H9 (cell line): ENCODE measurements at regions not wholly inside any gene's neighbourhood (a gene's known extent, or its start where the extent isn't known, plus 50 kb on each side); places are given as distances from the start of the nearest gene placed in this dataset.

ENCODE experiments used
- DNase-seq: peaks from one replicate; pipeline ENCODE4 v3.0.0-alpha.2; 2017
- H2AFZ ChIP-seq: one replicate; pipeline ENCODE4 v1.6.1; 2013; ENCODE audit warnings: mild to moderate bottlenecking, low read length, control low read depth, moderate library complexity
- H2AK5ac ChIP-seq: 2 replicates; pipeline ENCODE4 v1.6.1; 2013; ENCODE audit warnings: low read length, control low read depth, mixed read lengths; ENCODE audit not compliant: insufficient read length
- H2BK120ac ChIP-seq: one replicate; pipeline ENCODE4 v1.6.1; 2013; ENCODE audit warnings: low read depth, mild to moderate bottlenecking, low read length, control low read depth, inconsistent platforms; ENCODE audit not compliant: poor library complexity, severe bottlenecking
- H2BK12ac ChIP-seq: 2 replicates; pipeline ENCODE4 v1.6.1; 2013; ENCODE audit warnings: low read length, control low read depth, mixed read lengths, low read depth; ENCODE audit not compliant: insufficient read length
- H2BK15ac ChIP-seq: 2 replicates; pipeline ENCODE4 v1.6.1; 2013; ENCODE audit warnings: low read depth, low read length, control low read depth
- H2BK20ac ChIP-seq: one replicate; pipeline ENCODE4 v1.6.1; 2013; ENCODE audit warnings: low read depth, mild to moderate bottlenecking, low read length, control low read depth, inconsistent platforms; ENCODE audit not compliant: poor library complexity, severe bottlenecking
- H2BK5ac ChIP-seq: 2 replicates; pipeline ENCODE4 v1.6.1; 2013; ENCODE audit warnings: low read length, control low read depth, mixed read lengths; ENCODE audit not compliant: insufficient read length
- H3K14ac ChIP-seq: 2 replicates; pipeline ENCODE4 v1.6.1; 2013; ENCODE audit warnings: low read length, control low read depth; ENCODE audit not compliant: insufficient read depth
- H3K18ac ChIP-seq: 2 replicates; pipeline ENCODE4 v1.6.1; 2013; ENCODE audit warnings: low read depth, mild to moderate bottlenecking, mixed read lengths, low read length, control low read depth; ENCODE audit not compliant: insufficient read length
- H3K23ac ChIP-seq: 2 replicates; pipeline ENCODE4 v1.6.1; 2013; ENCODE audit warnings: low read length, control low read depth, mixed read lengths, low read depth; ENCODE audit not compliant: insufficient read length
- H3K23me2 ChIP-seq: 2 replicates; pipeline ENCODE4 v1.6.1; 2013; ENCODE audit warnings: low read depth, mild to moderate bottlenecking, mixed read lengths, low read length, control low read depth; ENCODE audit not compliant: insufficient read length, poor library complexity, severe bottlenecking
- H3K27ac ChIP-seq: 2 replicates; pipeline ENCODE4 v1.5.1; 2013; ENCODE audit warnings: low read length, control low read depth, mixed read lengths, low read depth; ENCODE audit not compliant: insufficient read length
- H3K27me3 ChIP-seq: 2 replicates; pipeline ENCODE4 v1.6.1; 2013; ENCODE audit warnings: low read length, control low read depth, inconsistent platforms; ENCODE audit not compliant: insufficient read depth
- H3K4ac ChIP-seq: 2 replicates; pipeline ENCODE4 v1.6.1; 2013; ENCODE audit warnings: low read depth, mild to moderate bottlenecking, control low read depth, inconsistent platforms, low read length, moderate library complexity
- H3K4me1 ChIP-seq: 2 replicates; pipeline ENCODE4 v1.6.1; 2013; ENCODE audit warnings: low read length, control low read depth, inconsistent platforms; ENCODE audit not compliant: insufficient read depth
- H3K4me2 ChIP-seq: 2 replicates; pipeline ENCODE4 v1.6.1; 2013; ENCODE audit warnings: low read length, control low read depth, mixed read lengths; ENCODE audit not compliant: insufficient read length, insufficient read depth
- H3K56ac ChIP-seq: 2 replicates; pipeline ENCODE4 v1.6.1; 2013; ENCODE audit warnings: low read depth, mild to moderate bottlenecking, mixed read lengths, low read length, control low read depth; ENCODE audit not compliant: insufficient read length
- H3K79me1 ChIP-seq: 2 replicates; pipeline ENCODE4 v1.6.1; 2013; ENCODE audit warnings: low read depth, mild to moderate bottlenecking, moderate library complexity, low read length, control low read depth, inconsistent platforms; ENCODE audit not compliant: insufficient read depth, poor library complexity, severe bottlenecking
- H3K79me2 ChIP-seq: 2 replicates; pipeline ENCODE4 v1.6.1; 2013; ENCODE audit warnings: low read length, control low read depth, inconsistent platforms; ENCODE audit not compliant: insufficient read depth
- H3K9ac ChIP-seq: 2 replicates; pipeline ENCODE4 v1.6.1; 2013; ENCODE audit warnings: low read length, control low read depth, mixed read lengths; ENCODE audit not compliant: insufficient read length; ENCODE audit errors: extremely low read depth
- H3K9me3 ChIP-seq: one replicate; pipeline ENCODE4 v1.6.1; 2013; ENCODE audit warnings: low read depth, low read length, inconsistent platforms; ENCODE audit not compliant: control insufficient read depth
- H3T11ph ChIP-seq: one replicate; pipeline ENCODE4 v1.6.1; 2013; ENCODE audit warnings: mild to moderate bottlenecking, low read length, control low read depth, inconsistent platforms
- H4K20me1 ChIP-seq: one replicate; pipeline ENCODE4 v1.6.1; 2013; ENCODE audit not compliant: control insufficient read depth, insufficient read length, insufficient read depth
- H4K5ac ChIP-seq: 2 replicates; pipeline ENCODE4 v1.6.1; 2013; ENCODE audit warnings: low read depth, mild to moderate bottlenecking, mixed read lengths, low read length, control low read depth; ENCODE audit not compliant: insufficient read length
- H4K8ac ChIP-seq: replicated peaks from 2 replicates; pipeline ENCODE4 v1.6.1; 2013; ENCODE audit warnings: low read length, control low read depth, mixed read lengths, low read depth; ENCODE audit not compliant: insufficient read length
- H4K91ac ChIP-seq: 2 replicates; pipeline ENCODE4 v1.6.1; 2013; ENCODE audit warnings: low read depth, mild to moderate bottlenecking, moderate library complexity, mixed read lengths, low read length, control low read depth; ENCODE audit not compliant: insufficient read length
- H3K27ac Mint-ChIP-seq, 3 experiments: 2 replicates in 2 of 3; 3 replicates in 1 of 3; pipeline ENCODE4 v1.8.0; 2020 to 2021; ENCODE audit warnings: mixed read lengths in 3 of 3, mild to moderate bottlenecking in 1 of 3, moderate library complexity in 1 of 3
- H3K27me3 Mint-ChIP-seq: 2 replicates; pipeline ENCODE4 v1.8.0; 2021; ENCODE audit warnings: low read depth, mild to moderate bottlenecking, moderate library complexity, mixed read lengths
- H3K36me3 Mint-ChIP-seq, 3 experiments: 2 replicates in 2 of 3; 3 replicates in 1 of 3; pipeline ENCODE4 v1.8.0; 2020 to 2021; ENCODE audit warnings: low read depth in 3 of 3, mixed read lengths in 3 of 3; ENCODE audit not compliant: insufficient read depth in 1 of 3
- H3K4me1 Mint-ChIP-seq, 2 experiments: 2 replicates each; pipeline ENCODE4 v1.8.0; 2020; ENCODE audit warnings: mixed read lengths in 2 of 2
- H3K4me3 Mint-ChIP-seq, 2 experiments: 2 replicates in 1 of 2; 3 replicates in 1 of 2; pipeline ENCODE4 v1.8.0; 2020 to 2021; ENCODE audit warnings: mild to moderate bottlenecking in 2 of 2, mixed read lengths in 2 of 2, moderate library complexity in 1 of 2
- H3K9me3 Mint-ChIP-seq, 2 experiments: 2 replicates in 1 of 2; 3 replicates in 1 of 2; pipeline ENCODE4 v1.8.0; 2020; ENCODE audit warnings: mild to moderate bottlenecking in 2 of 2, mixed read lengths in 2 of 2, moderate library complexity in 1 of 2
- WGBS: extraction: QIAGEN DNeasy Blood & Tissue Kit; methylation state at CpG from one replicate; pipeline ENCODE4 v1.1.7; 2013; ENCODE audit warnings: missing lambda C conversion rate, low lambda C conversion rate, mixed read lengths; ENCODE audit not compliant: insufficient read length; ENCODE audit errors: extremely low coverage; 5-methylcytosine and 5-hydroxymethylcytosine counted together
- TF ChIP-seq, protein P1 (sequence below): fragments of 200-600 bp; sonication (generic); conservative IDR thresholded peaks from 3 replicates; pipeline ENCODE4 v1.8.0; 2021; ENCODE audit warnings: antibody characterized with exemption, mild to moderate bottlenecking

DNA sequence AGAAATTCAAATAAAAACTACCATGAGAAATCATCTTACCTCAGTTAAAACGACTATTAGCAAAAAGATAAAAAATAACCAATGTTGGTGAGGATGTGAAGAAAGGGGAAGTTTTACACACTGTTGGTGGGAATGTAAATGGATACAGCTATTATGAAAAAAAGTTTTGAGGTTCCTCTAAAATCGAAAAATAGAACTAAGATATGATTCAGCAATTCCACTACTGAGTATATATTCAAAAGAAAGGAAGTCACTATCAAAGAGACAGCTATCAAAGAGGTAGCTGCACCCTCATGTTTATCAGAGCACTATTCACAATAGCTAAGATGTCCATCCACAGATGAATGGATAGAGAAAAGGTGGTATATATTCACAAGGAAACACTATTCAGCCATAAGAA is 1888.4 kb downstream of the MAT2B start:
- Histone ChIP-seq H2BK5ac (no peak overlapping the region), H3T11ph (no peak overlapping the region), H3K4me1 (no peaks in the 10 kb centered on the region), H4K91ac (no peak overlapping the region), H3K9ac (no peak overlapping the region), H3K23ac (no peak overlapping the region), H2BK120ac (no peak overlapping the region), H3K4ac (no peak overlapping the region), H3K79me1 (no peaks in the 10 kb centered on the region), H3K27ac (no peak overlapping the region), H3K4me2 (no peak overlapping the region), H3K9me3 (no peaks in the 10 kb centered on the region), H2AFZ (no peak overlapping the region), H3K18ac (no peak overlapping the region), H4K5ac (no peak overlapping the region), H3K27me3 (no peaks in the 10 kb centered on the region), H4K8ac (no peak overlapping the region), H2BK15ac (no peak overlapping the region), H2AK5ac (no peak overlapping the region), H3K56ac (no peak overlapping the region), H3K14ac (no peak overlapping the region), H3K23me2 (no peaks in the 10 kb centered on the region), H2BK12ac (no peak overlapping the region), H4K20me1 (no peaks in the 10 kb centered on the region), H3K79me2 (no peaks in the 10 kb centered on the region), H2BK20ac (no peak overlapping the region)
- no peaks in the 10 kb centered on the region for H3K4me1 Mint-ChIP-seq
- H3K27me3 Mint-ChIP-seq, result no peaks in the 10 kb centered on the region
- WGBS, result no CpG with 5 or more reads among the region's 2 CpGs
- TF ChIP-seq, protein P1, sequence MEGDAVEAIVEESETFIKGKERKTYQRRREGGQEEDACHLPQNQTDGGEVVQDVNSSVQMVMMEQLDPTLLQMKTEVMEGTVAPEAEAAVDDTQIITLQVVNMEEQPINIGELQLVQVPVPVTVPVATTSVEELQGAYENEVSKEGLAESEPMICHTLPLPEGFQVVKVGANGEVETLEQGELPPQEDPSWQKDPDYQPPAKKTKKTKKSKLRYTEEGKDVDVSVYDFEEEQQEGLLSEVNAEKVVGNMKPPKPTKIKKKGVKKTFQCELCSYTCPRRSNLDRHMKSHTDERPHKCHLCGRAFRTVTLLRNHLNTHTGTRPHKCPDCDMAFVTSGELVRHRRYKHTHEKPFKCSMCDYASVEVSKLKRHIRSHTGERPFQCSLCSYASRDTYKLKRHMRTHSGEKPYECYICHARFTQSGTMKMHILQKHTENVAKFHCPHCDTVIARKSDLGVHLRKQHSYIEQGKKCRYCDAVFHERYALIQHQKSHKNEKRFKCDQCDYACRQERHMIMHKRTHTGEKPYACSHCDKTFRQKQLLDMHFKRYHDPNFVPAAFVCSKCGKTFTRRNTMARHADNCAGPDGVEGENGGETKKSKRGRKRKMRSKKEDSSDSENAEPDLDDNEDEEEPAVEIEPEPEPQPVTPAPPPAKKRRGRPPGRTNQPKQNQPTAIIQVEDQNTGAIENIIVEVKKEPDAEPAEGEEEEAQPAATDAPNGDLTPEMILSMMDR, result no peak
- peaks cover 0 to 6% of the 10 kb centered on the region in 2 experiments; a peak in 4 of 5 replicates for H3K9me3 Mint-ChIP-seq
- no peak overlapping the region for H3K4me3 Mint-ChIP-seq
- H3K36me3 Mint-ChIP-seq, result peaks cover 0 to 2% (median 0%) of the 10 kb centered on the region in 3 experiments; a peak in 1 of 7 replicates
- DNase-seq, result no peak
- H3K27ac Mint-ChIP-seq, result no peak overlapping the region; a peak in 1 of 7 replicates
